HCT116 (cell line): ENCODE measurements at regions not wholly inside any gene's neighbourhood (a gene's known extent, or its start where the extent isn't known, plus 50 kb on each side); places are given as distances from the start of the nearest gene placed in this dataset.
"Not testable (repeated sequence)": the region's sequence is repeated elsewhere in the genome, so short reads cannot be mapped to it uniquely, and the experiment has no call there.

Experiments
- ATF3 ChIP-seq: IDR thresholded peaks from 2 replicates; pipeline ENCODE4 v1.6.1; 2012
- CBX3 ChIP-seq: IDR thresholded peaks from 2 replicates; pipeline ENCODE4 v1.6.1; 2012; ENCODE audit warnings: low read depth
- CEBPB ChIP-seq: IDR thresholded peaks from 2 replicates; pipeline ENCODE4 v1.6.1; 2012; ENCODE audit warnings: low read depth
- CTCF ChIP-seq, 3 experiments: fragments of 200-600 bp in 1 of 3; sonication (generic) in 1 of 3; IDR thresholded peaks in 2 of 3; conservative IDR thresholded peaks in 1 of 3; 2 replicates each; pipeline ENCODE4 v1.5.1; 2012 to 2017; ENCODE audit warnings: low read depth in 2 of 3, low read length in 2 of 3, antibody characterized with exemption in 1 of 3, borderline replicate concordance in 1 of 3, control low read depth in 1 of 3, mild to moderate bottlenecking in 1 of 3, mixed read lengths in 1 of 3, mixed run types in 1 of 3, moderate library complexity in 1 of 3; ENCODE audit not compliant: insufficient read depth in 1 of 3
- EGR1 ChIP-seq: IDR thresholded peaks from 2 replicates; pipeline ENCODE4 v1.6.1; 2012; ENCODE audit warnings: low read depth
- EZH2 ChIP-seq: fragments of 200-600 bp; sonication (generic); IDR thresholded peaks from 2 replicates; pipeline ENCODE4 v1.6.1; 2017; ENCODE audit warnings: antibody characterized with exemption, mixed run types
- POLR2A ChIP-seq: IDR thresholded peaks from 2 replicates; pipeline ENCODE4 v1.7.0; 2011; ENCODE audit warnings: borderline replicate concordance; ENCODE audit not compliant: insufficient read depth, insufficient read length; ENCODE audit errors: extremely low read depth
- POLR2AphosphoS5 ChIP-seq: IDR thresholded peaks from 2 replicates; pipeline ENCODE4 v1.6.1; 2011; ENCODE audit warnings: mild to moderate bottlenecking, low read depth, low read length, moderate library complexity
- RAD21 ChIP-seq: IDR thresholded peaks from 2 replicates; pipeline ENCODE4 v1.6.1; 2012; ENCODE audit warnings: low read depth, mild to moderate bottlenecking
- SIN3A ChIP-seq: IDR thresholded peaks from 2 replicates; pipeline ENCODE4 v1.6.1; 2012; ENCODE audit warnings: low read depth
- TCF7L2 ChIP-seq: IDR thresholded peaks from 2 replicates; pipeline ENCODE4 v1.7.0; 2011; ENCODE audit warnings: borderline replicate concordance, inconsistent platforms; ENCODE audit not compliant: insufficient read depth, insufficient read length; ENCODE audit errors: extremely low read depth
- ZNF274 ChIP-seq: fragments of 200-500 bp; sonication (Bioruptor generic); IDR thresholded peaks from 2 replicates; pipeline ENCODE4 v1.6.1; 2014; ENCODE audit warnings: mild to moderate bottlenecking, low read depth, low read length, inconsistent platforms

DNA sequence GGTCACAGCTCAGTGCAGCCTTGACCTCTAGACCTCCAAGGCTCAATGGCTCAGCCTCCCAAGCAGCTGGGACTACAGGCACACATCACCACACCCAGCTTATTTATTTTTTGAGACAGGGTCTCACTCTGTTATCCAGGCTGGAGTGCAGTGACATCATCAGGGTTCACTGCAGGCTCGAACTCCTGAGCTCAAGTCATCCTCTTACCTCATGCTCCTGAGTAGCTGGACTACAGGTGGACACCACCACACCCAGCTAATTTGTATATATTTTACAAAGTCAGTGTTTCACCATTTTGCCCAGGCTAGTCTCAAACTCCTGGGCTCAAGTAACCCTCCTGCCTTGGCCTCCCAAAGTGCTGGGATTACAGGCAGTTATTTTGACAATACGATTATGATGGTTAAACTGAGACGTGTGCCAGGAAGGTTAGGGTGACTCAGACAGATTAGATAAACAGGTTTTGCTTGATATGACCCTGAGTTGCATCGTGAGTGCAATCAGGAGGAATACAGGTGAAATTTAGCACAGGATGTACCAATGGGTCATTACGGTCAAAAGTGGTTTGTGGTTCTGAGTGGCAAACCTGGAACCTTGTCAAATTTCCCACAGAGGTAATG lies 116.9 kb downstream of the PPIAL4G start:
- TF ChIP-seq SIN3A; POLR2A; EGR1; CTCF (IDR thresholded peaks at IDR 0.05 in 2 of 3, conservative IDR thresholded peaks at IDR 0.05 in 1 of 3; ENCODE audit: borderline replicate concordance in 1 of 3, insufficient read depth in 1 of 3, low read depth in 2 of 3, low read length in 2 of 3); POLR2AphosphoS5; EZH2; RAD21; ZNF274; CBX3; ATF3; TCF7L2: not testable (repeated sequence)
- 0 out of 2 replicates have a peak, but pooled peaks have one; percentile 59 for TF ChIP-seq CEBPB
